ENCODE measurements at regions not wholly inside any gene's neighbourhood (a gene's known extent, or its start where the extent isn't known, plus 50 kb on each side); places are given as distances from the start of the nearest gene placed in this dataset.

DNA sequence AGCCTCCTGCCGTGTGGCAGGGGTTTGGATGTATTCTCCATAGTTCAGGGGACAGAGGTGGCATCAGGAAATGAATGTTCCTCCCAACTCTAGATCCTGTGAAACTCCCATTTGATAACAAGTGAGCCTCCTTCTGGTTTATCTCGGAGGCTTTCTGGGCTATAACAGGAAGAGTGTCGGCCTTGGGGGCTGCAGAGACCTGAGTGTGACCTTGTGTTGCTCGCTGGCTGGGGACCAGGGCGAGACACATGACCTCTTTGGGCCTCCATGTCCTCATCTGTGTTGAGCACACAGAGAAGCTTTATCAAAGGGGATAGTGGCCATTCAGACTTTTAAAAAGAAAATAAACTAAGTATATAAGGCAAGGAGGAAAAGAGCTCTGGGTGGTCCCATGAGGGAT, 78.0 kb upstream of the SMNDC1 start:
- TF ChIP-seq RCOR1 (IDR thresholded peaks at IDR 0.05; ENCODE audit: low read length) (no peak), RFX5 (IDR thresholded peaks at IDR 0.05; ENCODE audit: low read length) (no peak), CTCF (IDR thresholded peaks at IDR 0.05) (no peak), YY1 (IDR thresholded peaks at IDR 0.05; ENCODE audit: low read depth) (no peak), EZH2phosphoT487 (IDR thresholded peaks at IDR 0.05; ENCODE audit: borderline replicate concordance, low read depth) (no peak), GABPA (IDR thresholded peaks at IDR 0.05; ENCODE audit: low read depth) (no peak), EP300 (IDR thresholded peaks at IDR 0.05; ENCODE audit: borderline replicate concordance in 1 of 2, low read depth in 1 of 2, low read length in 1 of 2) (no peak), JUND (IDR thresholded peaks at IDR 0.05) (no peak)
